HAP-1 (cell line): ENCODE measurements at regions not wholly inside any gene's neighbourhood (a gene's known extent, or its start where the extent isn't known, plus 50 kb on each side); places are given as distances from the start of the nearest gene placed in this dataset.
"Not testable (repeated sequence)": the region's sequence is repeated elsewhere in the genome, so short reads cannot be mapped to it uniquely, and the experiment has no call there.

Experiments
- DNase-seq, 2 experiments: peaks; one replicate each; pipeline ENCODE4 v3.0.0-alpha.2; 2016 to 2020; ENCODE audit warnings: low spot score in 2 of 2
- H3K27me3 ChIP-seq: fragments of 250-450 bp; sonication (Bioruptor Pico); 2 replicates; pipeline ENCODE4 v1.5.1; 2020; ENCODE audit warnings: low read depth, mild to moderate bottlenecking, moderate library complexity
- H3K36me3 ChIP-seq: fragments of 250-450 bp; sonication (Bioruptor Pico); replicated peaks from 2 replicates; pipeline ENCODE4 v1.5.1; 2020; ENCODE audit warnings: mild to moderate bottlenecking
- H3K4me1 ChIP-seq: fragments of 250-450 bp; sonication (Bioruptor Pico); 2 replicates; pipeline ENCODE4 v1.5.1; 2020; ENCODE audit warnings: mild to moderate bottlenecking
- H3K4me3 ChIP-seq: fragments of 250-450 bp; sonication (Bioruptor Pico); 2 replicates; pipeline ENCODE4 v1.5.1; 2020; ENCODE audit warnings: mild to moderate bottlenecking, moderate library complexity
- H3K9me3 ChIP-seq: fragments of 250-450 bp; sonication (Bioruptor Pico); 2 replicates; pipeline ENCODE4 v1.5.1; 2020; ENCODE audit warnings: mild to moderate bottlenecking, moderate library complexity
- in situ Hi-C: fragments of 300-500 bp; cut with MboI; formaldehyde crosslinking; loops from 3 replicates; pipeline ENCODE4 v1.14.3; 2020; ENCODE audit warnings: low sequenced_read_pairs, inconsistent platforms, mixed read lengths

DNA sequence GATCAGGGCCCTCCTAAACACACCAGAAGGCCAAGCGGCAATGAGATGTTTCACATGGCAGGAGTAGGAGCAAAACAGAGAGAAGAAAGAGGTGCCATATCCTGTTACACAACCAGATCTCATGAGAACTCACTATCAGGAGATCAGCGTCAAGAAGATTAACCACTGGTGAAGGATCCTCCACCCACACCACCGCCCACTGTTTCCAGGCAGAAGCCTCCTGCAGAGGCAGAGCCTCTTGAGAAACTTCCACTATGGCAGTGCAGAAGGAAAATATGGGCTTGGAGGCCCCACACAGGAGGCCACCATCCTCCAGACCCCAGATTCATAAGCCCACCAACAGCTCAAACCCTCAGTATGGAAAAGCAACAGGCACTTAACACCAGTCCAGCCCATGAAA, 106.9 kb upstream of the TEKT4 start:
- in situ Hi-C loops, H3K36me3 ChIP-seq, H3K4me3 ChIP-seq, H3K4me1 ChIP-seq, DNase-seq, H3K9me3 ChIP-seq, H3K27me3 ChIP-seq: not testable (repeated sequence)

DNA sequence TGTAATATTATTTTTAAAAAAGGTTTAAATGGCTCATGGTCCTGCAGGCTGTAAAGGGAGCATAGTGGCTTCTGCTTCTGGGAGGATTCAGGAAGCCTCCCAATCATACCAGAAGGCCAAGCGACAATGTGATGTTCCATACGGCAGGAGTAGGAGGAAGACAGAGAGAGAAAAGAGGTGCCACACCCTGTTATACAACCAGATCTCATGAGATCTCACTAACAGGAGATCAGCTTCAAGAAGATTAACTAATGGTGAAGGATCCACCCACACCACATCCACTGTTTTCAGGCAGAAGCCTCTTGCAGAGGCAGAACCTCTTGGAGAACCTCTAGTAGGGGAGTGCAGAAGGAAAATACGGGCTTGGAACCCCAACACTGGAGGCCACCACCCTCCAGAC, 103.9 kb upstream of the TEKT4 start:
- in situ Hi-C loops = no loop called here
- no peaks in the 10 kb centered on the region for H3K9me3 ChIP-seq

DNA sequence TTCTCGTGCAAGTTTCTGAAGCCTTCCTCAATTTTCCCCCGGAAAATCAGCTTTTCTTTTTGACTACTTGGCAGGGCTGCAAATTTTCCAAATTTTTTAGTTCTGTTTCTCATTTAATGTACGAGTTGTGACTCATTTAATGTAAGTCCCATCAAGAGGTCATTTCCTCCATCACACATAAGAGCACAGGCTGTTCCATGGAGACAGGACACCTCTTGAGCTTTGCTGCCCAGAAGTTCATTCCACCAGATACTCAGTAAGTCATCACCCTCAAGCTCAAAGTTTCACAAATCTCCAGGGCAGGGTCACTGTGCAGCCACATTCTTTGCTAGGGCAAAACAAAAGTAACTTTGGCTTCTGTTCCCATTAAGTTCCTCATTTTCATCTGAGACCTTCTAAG, 101.5 kb upstream of the TEKT4 start:
- in situ Hi-C loops = no loop called here
- DNase-seq = no peak

More for the DNA sequence above, 103.9 kb upstream of the TEKT4 start:
- DNase-seq = no peak
- H3K36me3 ChIP-seq = no peaks in the 10 kb centered on the region
- H3K4me1 ChIP-seq = no peaks in the 10 kb centered on the region
- no peaks in the 10 kb centered on the region for H3K27me3 ChIP-seq
- H3K4me3 ChIP-seq = no peak overlapping the region

DNA sequence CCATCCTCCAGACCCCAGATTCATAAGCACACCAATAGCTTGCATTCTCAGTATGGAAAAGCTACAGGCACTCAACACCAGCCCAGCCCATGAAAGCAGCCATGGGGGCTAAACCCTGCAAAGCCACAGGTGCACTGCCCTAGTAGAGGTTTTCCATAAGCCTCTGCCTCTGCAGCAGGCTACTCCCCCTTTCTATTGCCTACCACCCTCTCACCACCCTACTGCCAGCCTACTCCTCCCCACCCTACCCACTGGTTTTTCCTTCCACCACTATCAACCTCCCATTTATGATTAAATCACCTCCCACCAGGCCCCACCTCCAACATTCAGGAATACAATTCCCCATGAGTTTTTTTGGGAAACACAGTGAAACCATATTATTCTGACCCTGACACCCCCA, 96.4 kb upstream of the TEKT4 start:
- no peaks in the 10 kb centered on the region for H3K4me1 ChIP-seq
- in situ Hi-C loops = no loop called here
- H3K9me3 ChIP-seq = no peaks in the 10 kb centered on the region
- no peak for DNase-seq
- H3K4me3 ChIP-seq = no peak overlapping the region
- no peaks in the 10 kb centered on the region for H3K27me3 ChIP-seq
- H3K36me3 ChIP-seq = no peaks in the 10 kb centered on the region

More for the DNA sequence above, 101.5 kb upstream of the TEKT4 start:
- Histone ChIP-seq H3K36me3 (no peaks in the 10 kb centered on the region), H3K4me3 (no peak overlapping the region), H3K4me1 (no peaks in the 10 kb centered on the region), H3K9me3 (no peaks in the 10 kb centered on the region), H3K27me3 (no peaks in the 10 kb centered on the region)

DNA sequence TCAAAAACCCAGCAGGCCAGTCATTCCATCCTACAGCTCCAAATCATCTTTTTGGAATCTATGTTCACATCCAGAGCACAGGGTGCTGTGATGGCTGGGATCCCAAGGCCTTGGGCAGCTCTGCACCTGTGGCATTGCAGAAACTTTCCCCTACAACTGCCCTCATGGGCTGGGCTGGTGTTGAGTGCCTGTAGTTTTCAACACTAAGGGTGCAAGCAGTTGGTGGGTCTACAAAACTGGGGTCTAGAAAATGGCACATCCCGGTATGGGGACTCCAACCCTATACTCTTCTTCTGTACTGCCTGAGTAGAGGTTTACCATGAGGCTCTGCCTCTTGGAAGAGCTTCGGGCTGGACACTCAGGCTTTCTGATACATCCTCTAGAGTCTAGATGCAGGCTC, 95.2 kb upstream of the TEKT4 start:
- H3K4me3 ChIP-seq = no peak overlapping the region
- in situ Hi-C loops = no loop called here
- no peak for DNase-seq
- no peaks in the 10 kb centered on the region for H3K4me1 ChIP-seq
- no peaks in the 10 kb centered on the region for H3K36me3 ChIP-seq
- H3K27me3 ChIP-seq = no peaks in the 10 kb centered on the region
- H3K9me3 ChIP-seq = no peaks in the 10 kb centered on the region

DNA sequence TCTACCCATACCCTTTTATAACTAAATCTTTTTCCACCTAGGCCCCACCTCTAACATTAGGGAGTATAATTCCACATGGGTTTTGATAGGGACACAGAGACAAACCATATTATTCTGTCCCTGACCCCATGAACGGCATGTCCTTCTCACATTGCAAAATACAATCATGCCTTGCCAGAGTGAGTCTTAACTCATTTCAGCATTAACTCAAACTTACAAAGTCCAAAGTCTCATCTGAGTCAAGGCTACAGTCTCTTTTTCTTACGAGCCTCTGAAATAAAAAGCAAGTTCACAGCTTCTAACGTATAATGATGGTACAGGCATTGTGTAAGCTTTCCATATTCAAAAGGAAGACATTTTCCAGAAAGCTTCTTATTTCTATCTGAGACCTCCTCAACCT, 86.1 kb upstream of the TEKT4 start:
- H3K9me3 ChIP-seq, DNase-seq, H3K27me3 ChIP-seq, in situ Hi-C loops, H3K36me3 ChIP-seq, H3K4me1 ChIP-seq, H3K4me3 ChIP-seq: not testable (repeated sequence)

DNA sequence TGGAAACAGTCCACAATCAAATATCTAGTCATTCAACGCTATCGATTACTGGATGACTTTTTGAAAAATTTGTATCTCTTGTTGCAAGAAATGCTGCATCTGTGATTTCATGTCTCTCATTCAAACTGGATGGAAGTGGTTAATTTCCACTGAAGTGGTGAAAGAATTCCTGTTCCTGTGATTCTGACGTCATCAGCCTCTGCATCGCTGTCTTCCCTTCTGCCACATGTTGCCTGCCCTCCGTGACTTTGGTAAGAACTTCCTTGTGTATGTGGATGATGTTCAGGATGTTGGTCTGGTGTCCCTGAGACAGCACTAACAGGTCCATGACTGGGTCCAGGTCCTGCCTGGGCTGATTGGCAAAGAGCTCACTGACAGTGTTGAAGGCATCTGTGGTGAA, 84.8 kb upstream of the TEKT4 start:
- H3K4me1 ChIP-seq, in situ Hi-C loops, H3K4me3 ChIP-seq, H3K27me3 ChIP-seq, H3K9me3 ChIP-seq, H3K36me3 ChIP-seq, DNase-seq: not testable (repeated sequence)

DNA sequence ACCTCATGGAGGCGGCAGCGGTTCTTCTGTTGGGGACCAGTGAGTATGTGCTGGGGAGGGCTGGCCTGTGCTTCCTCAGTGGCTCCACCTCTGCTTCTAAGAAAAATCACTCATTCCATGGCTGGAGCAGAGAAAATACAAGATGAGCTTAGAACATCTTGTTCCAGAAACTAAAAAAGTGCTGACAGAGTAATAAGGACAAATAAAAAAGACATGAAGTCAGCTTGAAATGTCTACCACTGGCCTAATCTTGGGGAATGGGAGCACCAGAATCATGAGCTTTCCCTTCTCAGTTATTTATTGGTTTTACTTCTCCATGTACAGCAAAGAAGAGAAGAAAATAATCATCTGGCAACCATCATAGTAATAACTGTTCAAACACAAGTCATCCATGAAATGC, 81.1 kb upstream of the TEKT4 start:
- H3K4me3 ChIP-seq, H3K27me3 ChIP-seq, H3K36me3 ChIP-seq, in situ Hi-C loops, H3K4me1 ChIP-seq, DNase-seq, H3K9me3 ChIP-seq: not testable (repeated sequence)

DNA sequence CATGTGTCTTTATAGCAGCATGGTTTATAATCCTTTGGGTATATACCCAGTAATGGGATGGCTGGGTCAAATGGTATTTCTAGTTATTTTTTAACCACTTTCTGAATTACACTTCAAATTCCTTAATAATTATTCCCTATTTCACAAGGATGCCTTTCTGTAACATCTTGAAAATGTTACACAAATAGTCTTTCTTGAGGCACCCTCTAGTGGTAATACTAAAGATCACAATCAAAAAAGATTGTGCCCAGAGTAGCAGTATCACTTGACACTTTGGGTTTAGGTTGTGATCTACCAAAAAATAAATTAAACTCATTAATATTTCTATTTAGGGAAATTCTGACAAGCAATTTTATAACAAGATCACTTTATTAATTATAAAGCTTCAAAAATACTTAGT, 74.0 kb upstream of the TEKT4 start:
- in situ Hi-C loops = not testable (repeated sequence)

More for the DNA sequence above, 74.0 kb upstream of the TEKT4 start:
- not testable (repeated sequence) for H3K36me3 ChIP-seq, H3K9me3 ChIP-seq, H3K27me3 ChIP-seq, H3K4me1 ChIP-seq, H3K4me3 ChIP-seq, DNase-seq
